ENCODE measurements at regions not wholly inside any gene's neighbourhood (a gene's known extent, or its start where the extent isn't known, plus 50 kb on each side); places are given as distances from the start of the nearest gene placed in this dataset.

GRCh38 chr18:34399892-34400291 lies 175.2 kb upstream of the NOL4 start:
- H3K27me3 ChIP-seq (ENCODE audit: control insufficient read depth, insufficient read depth, low read length), result no peaks in the 10 kb centered on the region
- no peaks in the 10 kb centered on the region for H3K4me1 ChIP-seq (ENCODE audit: control insufficient read depth, insufficient read depth, low read length)
- no peaks in the 10 kb centered on the region for H3K9me3 ChIP-seq (ENCODE audit: control insufficient read depth, insufficient read depth, low read depth, low read length)
- no peak for TF ChIP-seq TCF7L2 (IDR thresholded peaks at IDR 0.05; ENCODE audit: low read depth, low read length)
- no peak for TF ChIP-seq SIN3A (IDR thresholded peaks at IDR 0.05; ENCODE audit: borderline replicate concordance, insufficient read depth, low read depth, low read length)
- TF ChIP-seq REST (IDR thresholded peaks at IDR 0.05; ENCODE audit: insufficient read depth in 1 of 2, low read depth in 2 of 2, low read length in 1 of 2), result no peak
- TF ChIP-seq CTCF (IDR thresholded peaks at IDR 0.05), result no peak
- TF ChIP-seq POLR2AphosphoS5 (IDR thresholded peaks at IDR 0.05; ENCODE audit: low read depth, low read length), result no peak
- H3K27ac ChIP-seq (ENCODE audit: low read length), result no peak overlapping the region
- in situ Hi-C loops (cut with HindIII; ENCODE audit: low pct_unique_long_range_greater_than_20kb, low sequenced_read_pairs), result no loop called here
- BruUV-seq (replicated peaks), result no TSS peak
- DNase-seq (ENCODE audit: low read depth, low spot score), result no peak
- POLR2A ChIA-PET, result no interaction called here
- ATAC-seq, result no peak
- no peaks in the 10 kb centered on the region for H3K36me3 ChIP-seq (ENCODE audit: control insufficient read depth, insufficient read depth, low read length)
- intact Hi-C loops (cut with micrococcal nuclease; ENCODE audit: unreplicated experiment), result no loop called here
- H3K4me3 ChIP-seq (ENCODE audit: low read depth in 2 of 2, low read length in 2 of 2), result no peak overlapping the region
- CTCF ChIA-PET, result no interaction called here

DNA sequence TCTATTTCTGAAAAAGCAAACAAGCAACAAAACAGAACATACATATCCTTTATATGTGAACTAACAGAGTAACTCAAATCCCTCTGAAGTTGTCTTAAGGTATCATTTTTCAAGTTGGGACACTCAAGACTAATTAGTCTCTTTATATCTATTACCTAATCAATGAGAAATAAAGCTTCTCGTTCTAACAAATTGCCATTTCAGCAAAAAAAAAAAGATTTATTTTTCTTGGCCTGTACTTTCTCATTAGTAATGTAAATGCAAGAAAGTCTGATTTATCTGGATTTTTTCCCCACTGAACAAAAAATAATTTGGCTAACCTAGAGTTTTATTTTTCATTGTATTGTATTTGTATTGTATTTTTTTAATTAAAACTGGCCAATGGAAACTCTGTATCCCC lies 176.1 kb upstream of the NOL4 start:
- POLR2A ChIA-PET, result no interaction called here
- no TSS peak for BruUV-seq (replicated peaks)
- no peaks in the 10 kb centered on the region for H3K36me3 ChIP-seq (ENCODE audit: control insufficient read depth, insufficient read depth, low read length)
- no peaks in the 10 kb centered on the region for H3K9me3 ChIP-seq (ENCODE audit: control insufficient read depth, insufficient read depth, low read depth, low read length)
- H3K4me1 ChIP-seq (ENCODE audit: control insufficient read depth, insufficient read depth, low read length), result no peaks in the 10 kb centered on the region
- no peak overlapping the region for H3K4me3 ChIP-seq (ENCODE audit: low read depth in 2 of 2, low read length in 2 of 2)
- CTCF ChIA-PET, result no interaction called here
- no peak overlapping the region for H3K27ac ChIP-seq (ENCODE audit: low read length)
- in situ Hi-C loops (cut with HindIII; ENCODE audit: low pct_unique_long_range_greater_than_20kb, low sequenced_read_pairs), result no loop called here
- ATAC-seq, result no peak
- DNase-seq (ENCODE audit: low read depth, low spot score), result no peak
- intact Hi-C loops (cut with micrococcal nuclease; ENCODE audit: unreplicated experiment), result no loop called here
- no peaks in the 10 kb centered on the region for H3K27me3 ChIP-seq (ENCODE audit: control insufficient read depth, insufficient read depth, low read length)
- no peak for TF ChIP-seq REST (IDR thresholded peaks at IDR 0.05; ENCODE audit: insufficient read depth in 1 of 2, low read depth in 2 of 2, low read length in 1 of 2)
- no peak for TF ChIP-seq POLR2AphosphoS5 (IDR thresholded peaks at IDR 0.05; ENCODE audit: low read depth, low read length)
- no peak for TF ChIP-seq CTCF (IDR thresholded peaks at IDR 0.05)
- no peak for TF ChIP-seq SIN3A (IDR thresholded peaks at IDR 0.05; ENCODE audit: borderline replicate concordance, insufficient read depth, low read depth, low read length)
- TF ChIP-seq TCF7L2 (IDR thresholded peaks at IDR 0.05; ENCODE audit: low read depth, low read length), result no peak

Data from Panc1 (cell line).